ENCODE measurements at regions not wholly inside any gene's neighbourhood (a gene's known extent, or its start where the extent isn't known, plus 50 kb on each side); places are given as distances from the start of the nearest gene placed in this dataset.

DNA sequence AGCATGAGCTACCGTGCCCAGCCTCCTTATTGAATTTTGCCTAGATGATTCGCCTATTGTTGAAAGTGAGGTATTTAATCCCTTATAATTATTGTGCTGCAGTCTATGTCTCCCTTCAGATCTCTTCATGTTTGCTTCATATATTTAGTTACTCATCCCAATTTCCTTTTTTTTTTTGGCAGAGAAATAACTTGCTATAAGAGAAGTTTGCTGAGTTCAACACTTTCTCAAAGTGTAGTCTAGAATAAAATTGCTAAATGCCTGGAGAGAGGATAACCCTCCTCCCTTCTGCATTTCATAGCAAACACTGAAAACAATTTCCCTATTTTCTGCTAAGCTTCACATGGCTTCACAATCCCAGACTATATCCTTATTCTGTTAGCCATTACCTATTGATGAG is 136.6 kb upstream of the CD180 start:
- H3K4me2 ChIP-seq: no peak overlapping the region
- Mint-ChIP-seq H3K4me3 (no peak overlapping the region), H3K27ac (no peak overlapping the region), H3K4me1 (peaks cover 10% of the 10 kb centered on the region), H3K36me3 (peaks cover 2% of the 10 kb centered on the region), H3K9me3 (peaks cover 17% of the 10 kb centered on the region), H3K27me3 (ENCODE audit: insufficient read depth, low read depth) (peaks cover 4% of the 10 kb centered on the region)
- no peak overlapping the region for H2AFZ ChIP-seq (replicated peaks)
- TF ChIP-seq EZH2phosphoT487 (IDR thresholded peaks at IDR 0.05) (no peak), CTCF (IDR thresholded peaks at IDR 0.05) (no peak), EZH2 (IDR thresholded peaks at IDR 0.05) (no peak)
- no peaks in the 10 kb centered on the region for H4K20me1 ChIP-seq (ENCODE audit: low read depth)
- peaks cover 7% of the 10 kb centered on the region for H3K9me3 ChIP-seq (ENCODE audit: low read depth)
- peaks cover 14% of the 10 kb centered on the region for H3K4me1 ChIP-seq
- H3K4me3 ChIP-seq: no peak overlapping the region
- DNase-seq (ENCODE audit: low spot score): no peak
- H3K27ac ChIP-seq: no peak overlapping the region
- peaks cover 3% of the 10 kb centered on the region for H3F3A ChIP-seq (ENCODE audit: low read depth)
- H3K79me2 ChIP-seq (ENCODE audit: low read depth): no peaks in the 10 kb centered on the region
- no peak overlapping the region for H3K9ac ChIP-seq
- H3K27me3 ChIP-seq: no peaks in the 10 kb centered on the region
- H3K36me3 ChIP-seq: no peaks in the 10 kb centered on the region

GRCh38 chr5:67331296-67331925 is 134.8 kb upstream of the CD180 start:
- no peak overlapping the region for H2AFZ ChIP-seq (replicated peaks)
- peaks cover 4% of the 10 kb centered on the region for H3K4me1 Mint-ChIP-seq
- peaks cover 4% of the 10 kb centered on the region for H3K27me3 Mint-ChIP-seq (ENCODE audit: insufficient read depth, low read depth)
- no peak overlapping the region for H3K27ac Mint-ChIP-seq
- no peak overlapping the region for H3K4me3 ChIP-seq
- peaks cover 21% of the 10 kb centered on the region for H3F3A ChIP-seq (ENCODE audit: low read depth)
- H3K27ac ChIP-seq: no peak overlapping the region
- DNase-seq (ENCODE audit: low spot score): no peak
- no peak overlapping the region for H3K4me2 ChIP-seq
- H3K36me3 Mint-ChIP-seq: peaks cover 2% of the 10 kb centered on the region
- H3K27me3 ChIP-seq: no peaks in the 10 kb centered on the region
- no peak overlapping the region for H3K9ac ChIP-seq
- H3K4me1 ChIP-seq: peaks cover 7% of the 10 kb centered on the region
- TF ChIP-seq CTCF (IDR thresholded peaks at IDR 0.05) (no peak), EZH2 (IDR thresholded peaks at IDR 0.05) (no peak), EZH2phosphoT487 (IDR thresholded peaks at IDR 0.05) (no peak)
- H3K9me3 Mint-ChIP-seq: peaks cover 17% of the 10 kb centered on the region
- H3K9me3 ChIP-seq (ENCODE audit: low read depth): peaks cover 7% of the 10 kb centered on the region
- no peak overlapping the region for H3K4me3 Mint-ChIP-seq
- no peaks in the 10 kb centered on the region for H3K36me3 ChIP-seq
- H3K79me2 ChIP-seq (ENCODE audit: low read depth): no peaks in the 10 kb centered on the region
- no peaks in the 10 kb centered on the region for H4K20me1 ChIP-seq (ENCODE audit: low read depth)

GRCh38 chr5:67319935-67320725 is 123.5 kb upstream of the CD180 start:
- Mint-ChIP-seq H3K4me3 (no peak overlapping the region), H3K4me1 (peaks cover 7% of the 10 kb centered on the region), H3K27me3 (ENCODE audit: insufficient read depth, low read depth) (peaks cover 2% of the 10 kb centered on the region), H3K36me3 (no peaks in the 10 kb centered on the region), H3K27ac (no peak overlapping the region), H3K9me3 (peaks cover 12% of the 10 kb centered on the region)
- Histone ChIP-seq H3K4me3 (no peak overlapping the region), H3K27ac (no peak overlapping the region), H3K9me3 (ENCODE audit: low read depth) (no peaks in the 10 kb centered on the region), H3K4me1 (peaks cover 5% of the 10 kb centered on the region), H3F3A (ENCODE audit: low read depth) (peaks cover 8% of the 10 kb centered on the region), H4K20me1 (ENCODE audit: low read depth) (no peaks in the 10 kb centered on the region), H3K9ac (no peak overlapping the region), H3K36me3 (no peaks in the 10 kb centered on the region), H3K27me3 (no peaks in the 10 kb centered on the region), H3K79me2 (ENCODE audit: low read depth) (no peaks in the 10 kb centered on the region), H3K4me2 (no peak overlapping the region), H2AFZ (replicated peaks) (no peak overlapping the region)
- TF ChIP-seq CTCF (IDR thresholded peaks at IDR 0.05) (no peak), EZH2phosphoT487 (IDR thresholded peaks at IDR 0.05) (no peak), EZH2 (IDR thresholded peaks at IDR 0.05) (no peak)
- no peak for DNase-seq (ENCODE audit: low spot score)

Measured in neural progenitor cell (in vitro differentiated cells).